AG09319 (cell line): ENCODE measurements at regions not wholly inside any gene's neighbourhood (a gene's known extent, or its start where the extent isn't known, plus 50 kb on each side); places are given as distances from the start of the nearest gene placed in this dataset.

Experiments used
- DNase-seq: peaks from one replicate; pipeline ENCODE4 v3.0.0-alpha.2; 2010; ENCODE audit warnings: low read depth; ENCODE audit errors: extremely low read depth
- CTCF ChIP-seq: IDR thresholded peaks from 2 replicates; pipeline ENCODE4 v1.5.1; 2011; ENCODE audit warnings: low read depth, mild to moderate bottlenecking, inconsistent platforms, low read length, moderate library complexity

DNA sequence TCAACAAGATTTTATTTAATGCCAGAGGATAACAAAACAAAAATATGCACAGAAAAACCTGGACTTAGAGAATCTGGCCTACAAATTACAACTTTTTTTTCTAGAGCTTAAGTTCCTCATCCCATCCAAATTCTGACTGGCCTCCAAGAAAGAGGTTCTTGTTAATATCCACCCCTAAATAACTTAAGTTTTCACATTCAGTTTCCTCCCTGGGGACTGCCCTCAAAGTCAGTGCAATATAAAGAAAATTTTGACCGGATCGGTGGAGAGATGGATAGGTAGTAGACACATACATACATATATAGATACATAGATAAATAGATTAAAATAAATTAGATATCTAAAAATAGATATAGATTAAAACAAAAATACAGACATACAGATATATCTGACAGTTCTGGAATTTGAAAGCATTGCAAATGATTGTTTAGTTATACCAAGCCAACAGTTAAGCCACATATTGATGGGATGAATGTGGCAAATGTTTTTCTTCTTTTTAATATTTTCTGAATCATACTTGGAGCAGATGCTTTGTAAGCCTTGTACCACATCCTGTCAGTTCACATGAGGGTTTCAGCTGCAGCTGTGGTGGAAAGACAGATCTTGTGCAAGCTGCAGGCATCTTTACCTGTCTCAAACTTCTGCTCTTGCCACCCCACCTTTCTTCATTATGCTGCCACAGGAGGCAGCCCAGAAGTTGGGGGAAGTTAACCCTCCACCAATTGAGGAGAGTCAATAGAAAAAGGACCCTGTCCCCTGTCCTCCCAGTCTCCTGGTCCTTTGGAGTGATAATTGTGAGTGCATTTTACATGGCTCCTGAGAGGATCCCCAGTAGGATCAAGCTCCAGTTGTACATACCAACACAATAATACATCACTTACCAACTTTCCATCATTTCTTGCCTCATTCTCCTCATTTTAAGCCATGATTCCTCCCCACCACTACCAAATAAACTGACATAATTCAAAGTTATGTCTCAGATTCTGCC lies 58.5 kb upstream of the PRDM8 start:
- no peak for TF ChIP-seq CTCF
- DNase-seq: no peak

DNA sequence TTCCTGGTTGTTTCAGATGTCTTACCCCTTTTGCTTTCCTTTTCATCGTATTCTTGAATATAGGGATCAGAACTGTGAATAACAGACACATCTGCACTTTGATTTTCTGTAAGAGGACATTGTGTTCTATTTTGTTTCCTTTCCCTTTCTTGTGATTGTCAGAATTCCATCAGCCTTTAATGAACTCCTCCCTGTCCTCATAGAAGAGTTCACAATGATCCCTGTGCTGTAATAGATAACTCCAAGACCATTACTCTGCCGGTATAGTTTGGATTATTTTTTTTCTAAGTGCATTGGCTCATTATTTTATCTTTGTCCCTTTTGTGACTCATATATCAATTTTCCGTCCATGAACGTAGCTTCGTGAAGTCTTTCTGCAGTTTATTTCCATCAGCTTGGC lies 59.7 kb upstream of the PRDM8 start:
- DNase-seq: no peak
- no peak for TF ChIP-seq CTCF

DNA sequence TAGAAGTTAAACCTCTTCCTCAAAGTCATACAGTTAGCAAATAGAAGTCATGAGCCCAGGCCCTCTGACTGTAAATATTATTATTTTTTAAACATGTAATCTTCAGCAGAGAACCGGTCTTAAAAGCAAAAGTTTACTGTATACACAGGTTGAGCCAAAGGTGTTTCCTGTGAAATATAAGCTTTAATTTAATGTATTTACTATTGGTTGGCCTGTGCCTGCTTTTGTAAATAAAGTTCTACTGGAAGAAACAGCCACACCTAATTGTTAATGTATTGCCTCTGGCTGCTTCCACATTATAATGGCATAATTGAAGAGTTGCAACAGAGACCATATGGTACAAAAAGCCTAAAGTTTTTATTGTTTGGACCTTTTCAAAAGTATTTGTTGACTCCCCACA lies 61.0 kb upstream of the PRDM8 start:
- no peak for DNase-seq
- TF ChIP-seq CTCF: no peak

- no peak for DNase-seq
- TF ChIP-seq CTCF: no peak
Observed at GRCh38 chr4:80135702-80136058, 61.6 kb upstream of the PRDM8 start.

DNA sequence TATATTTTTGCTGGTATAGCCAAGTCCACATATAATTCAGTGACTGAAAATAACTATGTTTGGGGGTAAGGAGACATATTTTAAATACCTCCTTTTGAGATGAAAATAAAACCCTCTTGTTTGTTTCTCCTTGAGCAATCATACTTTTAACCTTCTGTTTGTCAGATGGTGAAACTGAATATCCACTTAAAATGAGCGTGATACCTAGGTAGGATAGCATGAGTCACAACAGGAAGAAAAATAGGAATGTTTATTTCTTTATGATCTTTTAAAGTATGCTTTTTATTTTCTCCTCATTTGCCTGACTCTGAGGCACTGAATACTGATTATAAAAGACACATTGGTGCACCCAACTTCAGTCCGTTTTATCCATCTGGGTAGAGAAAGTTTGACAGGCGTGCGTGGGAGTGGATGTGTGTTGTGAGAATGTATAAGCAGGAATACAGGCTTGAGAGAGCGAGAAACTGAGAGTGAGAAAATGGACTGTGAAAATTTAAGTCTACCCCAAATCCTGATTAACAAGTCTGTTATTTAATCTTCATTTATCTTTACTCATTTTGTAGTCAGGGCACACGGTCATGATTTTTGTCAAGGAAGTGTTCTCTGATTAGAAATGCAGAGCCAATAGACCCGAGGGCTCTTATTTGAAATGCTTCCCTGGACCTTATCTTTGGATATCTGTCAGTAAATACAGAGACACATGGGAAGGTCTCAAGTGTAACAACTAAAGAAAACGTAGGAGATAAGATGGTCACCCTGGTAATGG lies 62.1 kb upstream of the ANTXR2 start:
- TF ChIP-seq CTCF: no peak
- no peak for DNase-seq

GRCh38 chr4:80133240-80133783 lies 60.3 kb upstream of the ANTXR2 start:
- no peak for DNase-seq
- TF ChIP-seq CTCF: no peak

GRCh38 chr4:80129785-80130184 lies 56.8 kb upstream of the ANTXR2 start:
- DNase-seq: no peak
- TF ChIP-seq CTCF: no peak
